Skeletal muscle satellite cell (primary cell): ENCODE measurements at regions not wholly inside any gene's neighbourhood (a gene's known extent, or its start where the extent isn't known, plus 50 kb on each side); places are given as distances from the start of the nearest gene placed in this dataset.

ENCODE experiments used
- H3K27me3 ChIP-seq: 2 replicates; pipeline ENCODE4 v1.7.0; 2013; ENCODE audit warnings: low read length; ENCODE audit not compliant: control insufficient read depth, insufficient read depth
- H3K36me3 ChIP-seq: 2 replicates; pipeline ENCODE4 v1.7.0; 2013; ENCODE audit warnings: mild to moderate bottlenecking, control low read depth, low read length; ENCODE audit not compliant: insufficient read depth
- H3K4me1 ChIP-seq: 2 replicates; pipeline ENCODE4 v1.7.0; 2013; ENCODE audit warnings: low read length; ENCODE audit not compliant: control insufficient read depth, insufficient read depth
- H3K4me2 ChIP-seq: 2 replicates; pipeline ENCODE4 v1.7.0; 2013; ENCODE audit warnings: mild to moderate bottlenecking, low read length
- H3K4me3 ChIP-seq: 2 replicates; pipeline ENCODE4 v1.7.0; 2013; ENCODE audit warnings: low read length
- H3K9ac ChIP-seq: 2 replicates; pipeline ENCODE4 v1.7.0; 2013; ENCODE audit warnings: mild to moderate bottlenecking, low read depth, low read length, moderate library complexity
- H3K9me3 ChIP-seq: replicated peaks from 2 replicates; pipeline ENCODE4 v1.7.0; 2013; ENCODE audit warnings: mild to moderate bottlenecking, control low read depth, low read length

GRCh38 chr5:144947023-144947422 is 776.4 kb downstream of the KCTD16 start:
- Histone ChIP-seq H3K4me2 (no peak overlapping the region), H3K4me3 (no peak overlapping the region), H3K9ac (no peak overlapping the region), H3K27me3 (no peaks in the 10 kb centered on the region), H3K4me1 (no peaks in the 10 kb centered on the region), H3K36me3 (no peaks in the 10 kb centered on the region), H3K9me3 (no peaks in the 10 kb centered on the region)

GRCh38 chr5:144945503-144945902 is 774.8 kb downstream of the KCTD16 start:
- no peak overlapping the region for H3K4me3 ChIP-seq
- H3K27me3 ChIP-seq: no peaks in the 10 kb centered on the region
- H3K36me3 ChIP-seq: no peaks in the 10 kb centered on the region
- no peaks in the 10 kb centered on the region for H3K4me1 ChIP-seq
- no peaks in the 10 kb centered on the region for H3K9me3 ChIP-seq
- H3K4me2 ChIP-seq: no peak overlapping the region
- no peak overlapping the region for H3K9ac ChIP-seq

- H3K36me3 ChIP-seq: no peaks in the 10 kb centered on the region
- no peak overlapping the region for H3K9ac ChIP-seq
- no peaks in the 10 kb centered on the region for H3K27me3 ChIP-seq
- H3K9me3 ChIP-seq: no peaks in the 10 kb centered on the region
- H3K4me1 ChIP-seq: no peaks in the 10 kb centered on the region
- H3K4me2 ChIP-seq: no peak overlapping the region
- H3K4me3 ChIP-seq: no peak overlapping the region
Observed at GRCh38 chr5:144944936-144945335, 774.3 kb downstream of the KCTD16 start.

GRCh38 chr5:144941004-144941403 is 770.3 kb downstream of the KCTD16 start:
- H3K4me1 ChIP-seq: no peaks in the 10 kb centered on the region
- H3K9me3 ChIP-seq: no peaks in the 10 kb centered on the region
- H3K4me3 ChIP-seq: no peak overlapping the region
- no peaks in the 10 kb centered on the region for H3K27me3 ChIP-seq
- no peaks in the 10 kb centered on the region for H3K36me3 ChIP-seq
- no peak overlapping the region for H3K4me2 ChIP-seq
- no peak overlapping the region for H3K9ac ChIP-seq

GRCh38 chr5:144918371-144918770 is 747.7 kb downstream of the KCTD16 start:
- Histone ChIP-seq H3K4me2 (no peak overlapping the region), H3K36me3 (no peaks in the 10 kb centered on the region), H3K27me3 (no peaks in the 10 kb centered on the region), H3K9ac (no peak overlapping the region), H3K4me1 (no peaks in the 10 kb centered on the region), H3K9me3 (no peaks in the 10 kb centered on the region), H3K4me3 (no peak overlapping the region)

- H3K9ac ChIP-seq: no peak overlapping the region
- no peaks in the 10 kb centered on the region for H3K4me1 ChIP-seq
- H3K27me3 ChIP-seq: no peaks in the 10 kb centered on the region
- H3K4me3 ChIP-seq: no peak overlapping the region
- H3K9me3 ChIP-seq: no peaks in the 10 kb centered on the region
- H3K36me3 ChIP-seq: no peaks in the 10 kb centered on the region
- H3K4me2 ChIP-seq: no peak overlapping the region
Observed at GRCh38 chr5:144915452-144915851, 744.8 kb downstream of the KCTD16 start.

GRCh38 chr5:144913661-144914060 is 743.0 kb downstream of the KCTD16 start:
- H3K4me3 ChIP-seq: no peak overlapping the region
- H3K36me3 ChIP-seq: no peaks in the 10 kb centered on the region
- no peaks in the 10 kb centered on the region for H3K4me1 ChIP-seq
- no peak overlapping the region for H3K9ac ChIP-seq
- no peak overlapping the region for H3K4me2 ChIP-seq
- no peaks in the 10 kb centered on the region for H3K27me3 ChIP-seq
- no peaks in the 10 kb centered on the region for H3K9me3 ChIP-seq

- Histone ChIP-seq H3K36me3 (no peaks in the 10 kb centered on the region), H3K4me3 (no peak overlapping the region), H3K9ac (no peak overlapping the region), H3K4me2 (no peak overlapping the region), H3K4me1 (no peaks in the 10 kb centered on the region), H3K9me3 (no peaks in the 10 kb centered on the region), H3K27me3 (no peaks in the 10 kb centered on the region)
Observed at GRCh38 chr5:144896473-144896872, 725.8 kb downstream of the KCTD16 start.

- Histone ChIP-seq H3K4me2 (no peak overlapping the region), H3K36me3 (no peaks in the 10 kb centered on the region), H3K4me3 (no peak overlapping the region), H3K27me3 (no peaks in the 10 kb centered on the region), H3K9me3 (no peaks in the 10 kb centered on the region), H3K9ac (no peak overlapping the region), H3K4me1 (no peaks in the 10 kb centered on the region)
Observed at GRCh38 chr5:144886668-144887067, 716.0 kb downstream of the KCTD16 start.

- Histone ChIP-seq H3K9ac (no peak overlapping the region), H3K4me2 (no peak overlapping the region), H3K9me3 (no peaks in the 10 kb centered on the region), H3K4me1 (no peaks in the 10 kb centered on the region), H3K27me3 (no peaks in the 10 kb centered on the region), H3K4me3 (no peak overlapping the region), H3K36me3 (no peaks in the 10 kb centered on the region)
Observed at GRCh38 chr5:144882739-144883283, 712.1 kb downstream of the KCTD16 start.

- no peaks in the 10 kb centered on the region for H3K36me3 ChIP-seq
- no peak overlapping the region for H3K4me3 ChIP-seq
- no peak overlapping the region for H3K4me2 ChIP-seq
- no peak overlapping the region for H3K9ac ChIP-seq
- no peaks in the 10 kb centered on the region for H3K27me3 ChIP-seq
- H3K9me3 ChIP-seq: no peaks in the 10 kb centered on the region
- H3K4me1 ChIP-seq: peaks cover 9% of the 10 kb centered on the region
Observed at GRCh38 chr5:144880513-144880912, 709.8 kb downstream of the KCTD16 start.

GRCh38 chr5:144876990-144877389 is 706.3 kb downstream of the KCTD16 start:
- H3K36me3 ChIP-seq: no peaks in the 10 kb centered on the region
- H3K27me3 ChIP-seq: no peaks in the 10 kb centered on the region
- H3K9me3 ChIP-seq: no peaks in the 10 kb centered on the region
- peaks cover 21% of the 10 kb centered on the region for H3K4me1 ChIP-seq
- H3K4me2 ChIP-seq: no peak overlapping the region
- no peak overlapping the region for H3K4me3 ChIP-seq
- no peak overlapping the region for H3K9ac ChIP-seq
